Heart left ventricle (tissue), 13 donors: ENCODE measurements at regions not wholly inside any gene's neighbourhood (a gene's known extent, or its start where the extent isn't known, plus 50 kb on each side); places are given as distances from the start of the nearest gene placed in this dataset.

ENCODE experiments used
- CTCF ChIP-seq, 12 donors: fragments of 200-600 bp; sonication (generic) in 4 of 12; IDR thresholded peaks; one replicate each; pipeline versions ENCODE4 v1.5.0 to v1.8.0; 2018 to 2022; ENCODE audit warnings: antibody characterized with exemption in 12 of 12, mild to moderate bottlenecking in 5 of 12
- POLR2A ChIP-seq, 2 donors: fragments of 450-650 bp; IDR thresholded peaks; one replicate each; pipeline ENCODE4 v1.6.1; 2017; ENCODE audit warnings: antibody characterized with exemption in 2 of 2, mild to moderate bottlenecking in 2 of 2, moderate library complexity in 2 of 2
- donor health status: ischemic (EF 13 %, LVEDD 7.1; RV severe dilation, severe dysfunction).
- donor health status: DM: no; HTN: yes; CAD: no.
- donor health status: DM: no; HTN: no; CAD: no.
- donor health status: ischemic (EF 25% LVEDD 6.9; RV normal size, moderate dysfunction).
- donor health status: ischemic (EF 25% LVEDD 5.7; RV mildly dilated, moderate dysfunction).
- donor health status: ischemic (EF 35%, LVEDD 5.7; RV mildly dilated, moderate dysfunction).
- donor health status: nonischemic (EF 11% LVEDD 7.7; RV severe dilation, severe dysfunction).
- donor health status: DM: yes; HTN: yes; CAD: no.
- donor health status: PGD.
- donor health status: ischemic (EF 29% LVEDD 5.4; RV normal size, mild dysfunction).
- donor health status: nonischemic (EF 23%, LVEDD 6.1; RV moderate dilation, normal function).

- no peak for TF ChIP-seq CTCF (IDR thresholded peaks at IDR 0.05)
- TF ChIP-seq POLR2A (IDR thresholded peaks at IDR 0.05) = no peak
Measured at GRCh38 chr7:41822259-41822817, 119.4 kb upstream of the INHBA start.
